ENCODE measurements at regions not wholly inside any gene's neighbourhood (a gene's known extent, or its start where the extent isn't known, plus 50 kb on each side); places are given as distances from the start of the nearest gene placed in this dataset.

- DNase-seq (ENCODE audit: low spot score), result no peak
These were observed 80.8 kb downstream of the S1PR1 start for GRCh38 chr1:101317590-101317989.

DNA sequence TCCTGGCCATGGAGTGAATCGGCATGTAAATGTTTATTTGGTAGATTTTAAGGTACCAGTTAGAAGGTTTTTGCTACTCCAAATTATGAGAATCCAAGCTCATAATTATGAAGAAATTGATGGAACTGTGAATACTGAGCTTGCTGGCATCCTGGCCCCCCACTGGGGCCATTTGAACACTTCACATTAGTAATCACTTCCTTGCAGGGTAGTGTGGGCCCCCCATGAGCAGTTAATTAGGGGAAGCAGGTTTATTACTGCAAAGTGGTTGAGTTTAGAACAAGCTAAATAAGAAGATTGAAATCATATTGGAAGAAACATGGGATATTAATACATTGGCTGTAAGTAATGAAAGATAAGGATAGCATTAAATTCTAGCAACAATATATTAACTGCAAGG is 86.7 kb downstream of the S1PR1 start:
- DNase-seq (ENCODE audit: low spot score), result no peak

DNA sequence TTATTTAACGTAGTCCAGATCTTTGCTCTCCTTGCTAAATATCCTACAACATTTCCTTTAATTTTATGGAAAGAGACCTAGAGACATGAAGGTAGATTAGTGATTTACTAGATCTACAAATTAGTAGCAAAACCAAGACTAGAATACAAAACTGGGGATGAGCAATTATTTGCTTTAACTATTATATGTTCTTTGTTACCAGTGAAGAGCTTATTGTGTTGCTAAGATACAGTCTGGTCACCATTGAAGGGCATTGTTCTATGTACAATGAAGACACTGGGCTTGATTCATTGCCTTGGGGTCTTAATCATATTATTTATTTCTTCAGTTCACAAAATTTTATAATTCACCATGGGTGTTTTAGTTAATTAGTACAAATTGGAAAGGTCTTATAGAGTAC is 88.3 kb downstream of the S1PR1 start:
- DNase-seq (ENCODE audit: low spot score), result no peak

- no peak for DNase-seq (ENCODE audit: low spot score)
These were observed 93.8 kb downstream of the S1PR1 start for GRCh38 chr1:101330427-101331130.

DNA sequence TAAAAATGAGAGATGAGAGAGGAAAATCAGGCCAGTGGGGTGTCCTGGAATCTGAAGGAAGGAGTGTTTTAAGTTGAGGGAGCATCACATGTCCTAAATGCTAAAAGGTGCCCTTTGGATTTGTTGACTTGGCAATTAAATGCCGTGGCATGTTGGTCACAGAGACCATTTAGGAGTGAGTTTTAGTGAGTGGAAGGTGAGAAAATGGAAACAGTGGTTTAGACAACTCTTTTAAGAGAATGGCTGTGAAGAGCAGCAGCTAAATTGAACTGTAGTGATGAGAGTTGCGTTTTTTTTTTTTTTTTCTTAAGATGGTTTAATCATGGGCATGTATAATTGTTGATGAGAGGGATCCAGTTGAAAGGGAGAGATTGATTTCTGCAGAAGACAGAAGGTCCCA is 95.0 kb downstream of the S1PR1 start:
- DNase-seq (ENCODE audit: low spot score), result no peak

DNA sequence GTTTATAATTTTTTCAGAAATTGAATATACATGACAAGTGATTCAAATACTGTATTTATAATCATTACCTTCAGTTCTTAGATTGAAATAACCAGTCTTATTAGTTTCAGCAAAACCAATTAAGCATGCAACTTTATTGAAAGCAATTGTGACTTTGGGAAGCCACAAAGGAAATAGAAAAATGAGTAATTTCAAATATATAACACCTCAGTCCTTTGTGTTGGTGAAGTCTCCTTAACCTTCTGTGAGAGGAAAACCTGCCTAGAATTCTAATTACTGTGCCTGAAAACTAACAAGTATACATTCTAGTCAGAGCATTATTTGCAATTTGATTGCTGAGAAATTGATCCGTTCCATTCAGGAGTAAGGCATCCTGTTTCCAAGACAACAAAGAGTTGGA is 95.8 kb downstream of the S1PR1 start:
- no peak for DNase-seq (ENCODE audit: low spot score)

- DNase-seq (ENCODE audit: low spot score), result no peak
These were observed 96.4 kb downstream of the S1PR1 start for GRCh38 chr1:101333186-101333585.

- DNase-seq (ENCODE audit: low spot score), result no peak
These were observed 101.1 kb downstream of the S1PR1 start for GRCh38 chr1:101337968-101338367.

DNA sequence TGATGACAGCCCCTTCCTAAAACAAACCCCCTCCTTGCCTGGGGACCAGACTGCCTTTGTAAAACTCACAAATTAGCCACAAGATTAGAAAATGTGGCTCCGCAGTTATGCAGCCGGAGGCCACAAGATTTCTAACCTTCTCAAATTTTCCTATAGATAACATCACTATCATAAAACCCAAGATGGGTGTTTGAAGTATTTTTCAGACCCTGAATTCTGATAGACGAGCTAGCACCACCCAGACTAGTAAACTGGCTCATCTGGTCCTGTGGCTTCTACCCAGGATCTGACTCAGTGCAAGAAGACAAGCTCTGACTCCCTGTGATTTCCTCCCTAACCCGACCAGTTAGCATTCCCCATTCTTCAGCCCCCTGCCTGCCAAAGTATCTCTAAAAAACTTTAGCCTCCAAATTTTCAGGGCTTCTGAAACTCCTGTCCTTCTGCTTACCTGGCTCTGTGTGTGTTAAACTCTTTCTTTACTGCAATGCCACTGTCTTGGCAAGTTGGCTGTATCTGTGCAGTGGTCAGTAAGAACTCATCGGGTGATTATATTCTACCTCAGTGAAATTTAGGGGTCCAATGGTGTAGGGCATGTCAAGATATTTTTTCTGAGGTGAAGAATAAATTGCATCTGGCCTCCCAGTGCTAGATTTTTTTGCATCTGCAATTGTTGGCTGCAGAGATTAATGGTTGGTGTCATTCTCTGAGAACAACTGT is 102.1 kb downstream of the S1PR1 start:
- DNase-seq (ENCODE audit: low spot score), result no peak

DNA sequence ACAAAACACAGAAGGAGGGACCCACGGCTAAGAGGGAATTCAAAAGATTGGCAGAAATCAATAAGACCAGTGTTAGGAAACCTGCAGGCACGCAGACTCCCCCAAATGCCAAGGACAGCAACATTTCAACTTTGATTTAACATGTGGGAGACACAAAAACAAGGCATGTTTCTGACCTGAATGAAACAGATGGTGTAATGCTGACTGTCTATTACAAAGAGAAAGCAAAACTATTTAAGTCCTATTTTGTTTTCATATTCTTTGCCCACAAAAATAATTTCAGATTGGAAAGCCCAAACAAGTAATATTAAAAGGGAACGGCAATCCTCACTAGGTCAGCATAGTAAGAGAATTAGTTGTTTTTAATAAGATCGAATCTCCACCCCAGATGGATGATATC is 107.9 kb downstream of the S1PR1 start:
- DNase-seq (ENCODE audit: low spot score), result no peak

- no peak for DNase-seq (ENCODE audit: low spot score)
These were observed 109.6 kb downstream of the S1PR1 start for GRCh38 chr1:101346419-101346818.

GRCh38 chr1:101356013-101356412 is 119.2 kb downstream of the S1PR1 start:
- DNase-seq (ENCODE audit: low spot score), result no peak

GRCh38 chr1:101356604-101357443 is 120.0 kb downstream of the S1PR1 start:
- no peak for DNase-seq (ENCODE audit: low spot score)

- DNase-seq (ENCODE audit: low spot score), result peak; percentile 46
These were observed 120.7 kb downstream of the S1PR1 start for GRCh38 chr1:101357444-101357986.

DNA sequence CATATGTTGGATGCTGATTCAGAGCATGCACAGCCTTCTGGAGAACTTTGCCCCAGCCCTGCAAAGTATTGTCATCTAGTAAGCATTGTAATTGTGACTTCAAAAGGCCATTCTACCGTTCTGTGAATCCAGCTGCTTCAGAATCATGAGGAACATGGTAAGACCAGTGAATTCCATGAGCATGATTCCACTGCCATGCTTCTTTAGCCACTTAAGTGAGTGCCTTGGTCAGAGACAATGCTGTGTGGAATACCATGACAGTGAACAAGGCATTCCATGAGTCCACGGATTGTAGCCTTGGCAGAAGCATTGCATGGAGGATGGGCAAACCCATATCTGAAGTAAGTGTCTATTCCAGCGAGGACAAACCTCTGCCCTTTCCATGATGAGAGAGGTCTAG is 123.7 kb downstream of the S1PR1 start:
- no peak for DNase-seq (ENCODE audit: low spot score)

GRCh38 chr1:101363891-101364318 is 127.1 kb downstream of the S1PR1 start:
- no peak for DNase-seq (ENCODE audit: low spot score)

GRCh38 chr1:101364370-101365120 is 127.7 kb downstream of the S1PR1 start:
- DNase-seq (ENCODE audit: low spot score), result no peak

- no peak for DNase-seq (ENCODE audit: low spot score)
These were observed 128.4 kb downstream of the S1PR1 start for GRCh38 chr1:101365186-101365585.

DNA sequence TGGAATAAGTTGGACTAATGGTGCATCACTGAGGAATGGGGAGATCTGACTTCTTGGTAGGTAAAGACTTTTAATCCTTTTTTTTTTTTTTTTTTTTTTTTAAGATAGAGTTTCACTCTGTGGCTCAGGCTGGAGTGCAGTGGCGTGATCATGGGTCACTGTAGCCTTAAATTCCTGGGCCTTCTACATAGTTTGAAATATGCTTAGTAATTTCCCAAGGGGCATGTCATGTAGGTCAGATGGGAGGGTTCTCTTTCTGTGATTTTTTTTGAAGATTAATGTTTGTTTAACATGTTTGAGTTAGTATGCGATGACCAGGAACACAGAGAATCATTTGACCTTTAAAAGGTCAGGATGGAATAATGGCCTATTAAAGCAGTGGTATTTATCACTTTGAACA is 129.1 kb downstream of the S1PR1 start:
- DNase-seq (ENCODE audit: low spot score), result no peak

DNA sequence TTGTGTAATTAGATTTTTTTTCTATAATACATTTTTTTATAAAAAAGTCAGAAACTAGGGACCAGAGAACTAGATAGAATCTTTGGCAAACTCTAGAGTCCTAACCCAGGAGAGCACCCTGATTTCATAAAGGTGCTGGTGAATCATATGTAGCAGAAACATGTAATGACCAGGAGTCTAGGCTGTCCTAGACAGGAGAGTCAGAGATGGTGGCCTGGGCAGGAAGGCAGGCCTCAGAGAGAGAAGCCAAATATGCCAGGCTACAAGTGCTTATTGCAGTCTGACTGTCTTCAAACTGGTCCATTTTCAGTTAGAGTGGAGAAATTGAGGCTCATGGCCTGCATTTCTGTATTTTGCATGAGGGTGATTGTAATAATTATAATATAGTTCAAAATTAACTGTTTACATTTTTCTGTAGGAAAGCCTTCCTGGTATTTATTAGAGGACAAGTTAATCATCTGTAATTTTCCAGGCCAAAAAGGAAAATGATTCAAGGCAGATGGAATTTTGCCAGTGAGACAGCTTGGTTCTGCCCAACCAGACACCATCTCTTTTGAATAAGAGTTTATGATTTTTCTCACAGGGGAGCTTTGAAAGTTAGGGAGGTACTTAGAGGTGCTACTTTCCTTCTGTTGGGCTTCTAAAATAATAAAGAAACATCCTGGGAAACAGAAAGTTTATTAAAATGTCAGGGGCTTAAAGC is 129.8 kb downstream of the S1PR1 start:
- no peak for DNase-seq (ENCODE audit: low spot score)

DNA sequence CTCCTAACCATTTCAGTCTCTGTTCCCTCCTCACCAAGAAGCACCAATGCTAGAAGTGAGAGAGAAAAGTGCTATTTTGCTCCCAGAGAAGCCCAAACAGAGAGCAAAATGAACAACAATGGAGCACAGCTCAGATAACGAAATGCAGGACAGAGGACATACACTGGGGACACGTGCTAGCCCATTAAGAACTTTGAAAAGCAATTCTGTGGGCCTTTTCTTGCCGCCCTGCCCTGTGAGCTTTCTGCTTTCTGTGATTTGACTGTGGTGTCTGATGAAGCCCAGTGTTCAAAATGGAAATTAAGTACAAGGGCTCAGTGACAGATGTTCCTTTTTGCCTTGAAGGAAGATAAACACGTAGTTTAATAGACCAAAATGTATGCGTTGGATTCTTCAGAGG is 130.8 kb downstream of the S1PR1 start:
- no peak for DNase-seq (ENCODE audit: low spot score)

Measured in HuH-7.5 (cell line).